GM12878 (cell line): ENCODE measurements at regions not wholly inside any gene's neighbourhood (a gene's known extent, or its start where the extent isn't known, plus 50 kb on each side); places are given as distances from the start of the nearest gene placed in this dataset.

Source experiments
- HDGF ChIP-seq: fragments of 450-650 bp; IDR thresholded peaks from 2 replicates; pipeline ENCODE4 v1.6.1; 2016; ENCODE audit warnings: antibody characterized with exemption
- NBN ChIP-seq: fragments of 450-650 bp; IDR thresholded peaks from 2 replicates; pipeline ENCODE4 v1.6.1; 2016
- RAD51 ChIP-seq: fragments of 450-650 bp; IDR thresholded peaks from 2 replicates; pipeline ENCODE4 v1.6.1; 2016; ENCODE audit warnings: moderate library complexity, mild to moderate bottlenecking, inconsistent platforms
- SREBF2 ChIP-seq: IDR thresholded peaks from 2 replicates; pipeline ENCODE4 v1.6.1; 2012; ENCODE audit warnings: mild to moderate bottlenecking, low read length
- ZBTB11 ChIP-seq: fragments of 450-650 bp; formaldehyde crosslinking; IDR thresholded peaks from 2 replicates; pipeline ENCODE4 v1.5.0; 2022; ENCODE audit warnings: mild to moderate bottlenecking, missing genetic modification characterization
- ZBTB4 ChIP-seq: fragments of 450-650 bp; formaldehyde crosslinking; IDR thresholded peaks from 2 replicates; pipeline ENCODE4 v1.4.0; 2022; ENCODE audit warnings: mild to moderate bottlenecking, moderate library complexity
- ZNF274 ChIP-seq: IDR thresholded peaks from one replicate; pipeline ENCODE4 v1.8.0; 2011; ENCODE audit not compliant: insufficient read length, insufficient read depth

- TF ChIP-seq ZBTB11, result no peak
- TF ChIP-seq SREBF2, result no peak
- TF ChIP-seq ZNF274, result no peak
- TF ChIP-seq NBN, result no peak
- TF ChIP-seq ZBTB4 (CRISPR knock-in tag), result no peak
- TF ChIP-seq RAD51, result no peak
- no peak for TF ChIP-seq HDGF
These were observed 65.1 kb upstream of the RGL1 start (continued) for GRCh38 chr1:183739741-183740271.
